Mesothelial cell of epicardium (in vitro differentiated cells): ENCODE measurements at regions not wholly inside any gene's neighbourhood (a gene's known extent, or its start where the extent isn't known, plus 50 kb on each side); places are given as distances from the start of the nearest gene placed in this dataset.

Experiments used
- DNase-seq, 2 experiments: peaks; one replicate each; pipeline ENCODE4 v3.0.0; 2021; ENCODE audit warnings: low spot score in 2 of 2; ENCODE audit not compliant: unreplicated experiment in 2 of 2
- H3K27ac Mint-ChIP-seq: 2 replicates; pipeline ENCODE4 v1.8.0; 2021; ENCODE audit warnings: mixed read lengths
- H3K27me3 Mint-ChIP-seq: 2 replicates; pipeline ENCODE4 v1.8.0; 2021; ENCODE audit warnings: low read depth, mixed read lengths
- H3K36me3 Mint-ChIP-seq: 2 replicates; pipeline ENCODE4 v1.8.0; 2021; ENCODE audit warnings: mixed read lengths
- H3K4me1 Mint-ChIP-seq: 2 replicates; pipeline ENCODE4 v1.8.0; 2021; ENCODE audit warnings: mixed read lengths
- H3K4me3 Mint-ChIP-seq: 2 replicates; pipeline ENCODE4 v1.8.0; 2021; ENCODE audit warnings: mild to moderate bottlenecking, moderate library complexity, mixed read lengths
- H3K9me3 Mint-ChIP-seq: 2 replicates; pipeline ENCODE4 v1.8.0; 2021; ENCODE audit warnings: mixed read lengths
- CTCF ChIP-seq: fragments of 200-600 bp; sonication (generic); IDR thresholded peaks from one replicate; pipeline ENCODE4 v1.5.0; 2021; ENCODE audit warnings: antibody characterized with exemption; ENCODE audit not compliant: unreplicated experiment

GRCh38 chr1:168964478-168964877 is 142.0 kb upstream of the ATP1B1 start:
- H3K4me3 Mint-ChIP-seq, result no peak overlapping the region
- H3K27me3 Mint-ChIP-seq, result no peaks in the 10 kb centered on the region
- no peak for TF ChIP-seq CTCF
- H3K36me3 Mint-ChIP-seq, result no peaks in the 10 kb centered on the region
- peaks cover 5% of the 10 kb centered on the region for H3K9me3 Mint-ChIP-seq
- H3K4me1 Mint-ChIP-seq, result no peaks in the 10 kb centered on the region
- DNase-seq, result no peak
- no peak overlapping the region for H3K27ac Mint-ChIP-seq

GRCh38 chr1:168966217-168966616 is 140.3 kb upstream of the ATP1B1 start:
- no peak for DNase-seq
- Mint-ChIP-seq H3K4me1 (peaks cover 8% of the 10 kb centered on the region), H3K9me3 (peaks cover 5% of the 10 kb centered on the region), H3K4me3 (no peak overlapping the region), H3K36me3 (no peaks in the 10 kb centered on the region), H3K27me3 (no peaks in the 10 kb centered on the region), H3K27ac (no peak overlapping the region)
- TF ChIP-seq CTCF, result no peak

- Mint-ChIP-seq H3K9me3 (peaks cover 5% of the 10 kb centered on the region), H3K4me1 (peaks cover 12% of the 10 kb centered on the region), H3K36me3 (no peaks in the 10 kb centered on the region), H3K27ac (no peak overlapping the region), H3K4me3 (no peak overlapping the region), H3K27me3 (no peaks in the 10 kb centered on the region)
- DNase-seq, result no peak
- TF ChIP-seq CTCF, result no peak
Measured at GRCh38 chr1:168966636-168967035, 139.9 kb upstream of the ATP1B1 start.

GRCh38 chr1:168970926-168971659 is 135.4 kb upstream of the ATP1B1 start:
- no peaks in the 10 kb centered on the region for H3K36me3 Mint-ChIP-seq
- DNase-seq, result no peak
- peaks cover 23% of the 10 kb centered on the region for H3K4me1 Mint-ChIP-seq
- peak overlapping the region; percentile 14 for H3K27ac Mint-ChIP-seq
- TF ChIP-seq CTCF, result no peak
- H3K4me3 Mint-ChIP-seq, result no peak overlapping the region
- no peaks in the 10 kb centered on the region for H3K27me3 Mint-ChIP-seq
- H3K9me3 Mint-ChIP-seq, result peaks cover 5% of the 10 kb centered on the region

GRCh38 chr1:168972225-168972624 is 134.3 kb upstream of the ATP1B1 start:
- no peak for DNase-seq
- peaks cover 23% of the 10 kb centered on the region for H3K4me1 Mint-ChIP-seq
- H3K4me3 Mint-ChIP-seq, result no peak overlapping the region
- peaks cover 4% of the 10 kb centered on the region for H3K9me3 Mint-ChIP-seq
- no peak for TF ChIP-seq CTCF
- no peak overlapping the region for H3K27ac Mint-ChIP-seq
- H3K27me3 Mint-ChIP-seq, result no peaks in the 10 kb centered on the region
- H3K36me3 Mint-ChIP-seq, result no peaks in the 10 kb centered on the region

GRCh38 chr1:168972887-168973286 is 133.6 kb upstream of the ATP1B1 start:
- no peak for TF ChIP-seq CTCF
- Mint-ChIP-seq H3K36me3 (no peaks in the 10 kb centered on the region), H3K27ac (no peak overlapping the region), H3K9me3 (no peaks in the 10 kb centered on the region), H3K4me3 (no peak overlapping the region), H3K4me1 (peaks cover 23% of the 10 kb centered on the region), H3K27me3 (no peaks in the 10 kb centered on the region)
- no peak for DNase-seq
